ENCODE measurements at regions not wholly inside any gene's neighbourhood (a gene's known extent, or its start where the extent isn't known, plus 50 kb on each side); places are given as distances from the start of the nearest gene placed in this dataset.

- TF ChIP-seq EZH2 (IDR thresholded peaks at IDR 0.05; ENCODE audit: borderline replicate concordance, insufficient read depth, low read length, poor library complexity, severe bottlenecking), result no peak
- no peak for TF ChIP-seq RAD21 (conservative IDR thresholded peaks at IDR 0.05)
- TF ChIP-seq EP300 (conservative IDR thresholded peaks at IDR 0.05; ENCODE audit: poor library complexity, severe bottlenecking), result no peak
- no peak for TF ChIP-seq TAF1 (IDR thresholded peaks at IDR 0.05; ENCODE audit: low read depth)
- TF ChIP-seq POLR2AphosphoS5 (IDR thresholded peaks at IDR 0.05), result no peak
- no peak for TF ChIP-seq REST (IDR thresholded peaks at IDR 0.05; ENCODE audit: borderline replicate concordance)
- TF ChIP-seq SMC3 (conservative IDR thresholded peaks at IDR 0.05; ENCODE audit: poor library complexity), result no peak
- no peak for TF ChIP-seq CTCF (IDR thresholded peaks at IDR 0.05; ENCODE audit: poor library complexity, severe bottlenecking)
- no peak overlapping the region for H2AFZ ChIP-seq (ENCODE audit: low read depth, low read length)
- no peak overlapping the region for H3K27ac ChIP-seq (ENCODE audit: low read length)
- no peaks in the 10 kb centered on the region for H4K20me1 ChIP-seq (ENCODE audit: insufficient read depth)
- no peaks in the 10 kb centered on the region for H3K36me3 ChIP-seq (ENCODE audit: insufficient read depth, low read length)
- no peaks in the 10 kb centered on the region for H3K9me3 ChIP-seq (ENCODE audit: low read length)
- H3F3A ChIP-seq (ENCODE audit: insufficient read depth, low read length, poor library complexity, severe bottlenecking), result no peaks in the 10 kb centered on the region
- H3K9ac ChIP-seq (ENCODE audit: low read length), result no peak overlapping the region
- H3K27me3 ChIP-seq (ENCODE audit: insufficient read depth, low read depth, low read length), result no peaks in the 10 kb centered on the region
- H3K79me2 ChIP-seq (replicated peaks; ENCODE audit: insufficient read depth, low read length), result no peaks in the 10 kb centered on the region
- H3K9me2 ChIP-seq (ENCODE audit: insufficient read depth, low read length), result no peaks in the 10 kb centered on the region
- no peak overlapping the region for H3K4me3 ChIP-seq (ENCODE audit: low read length)
- H3K4me2 ChIP-seq (ENCODE audit: low read length), result no peak overlapping the region
These were observed 226.3 kb upstream of the GRIP1 start for GRCh38 chr12:66905201-66905600.

- TF ChIP-seq RAD21 (conservative IDR thresholded peaks at IDR 0.05), result no peak
- TF ChIP-seq SMC3 (conservative IDR thresholded peaks at IDR 0.05; ENCODE audit: poor library complexity), result no peak
- no peak for TF ChIP-seq CTCF (IDR thresholded peaks at IDR 0.05; ENCODE audit: poor library complexity, severe bottlenecking)
- no peak for TF ChIP-seq TAF1 (IDR thresholded peaks at IDR 0.05; ENCODE audit: low read depth)
- no peak for TF ChIP-seq REST (IDR thresholded peaks at IDR 0.05; ENCODE audit: borderline replicate concordance)
- H4K20me1 ChIP-seq (ENCODE audit: insufficient read depth), result no peaks in the 10 kb centered on the region
- H3K27ac ChIP-seq (ENCODE audit: low read length), result no peak overlapping the region
- H3K27me3 ChIP-seq (ENCODE audit: insufficient read depth, low read depth, low read length), result no peaks in the 10 kb centered on the region
- no peak overlapping the region for H2AFZ ChIP-seq (ENCODE audit: low read depth, low read length)
- H3K9ac ChIP-seq (ENCODE audit: low read length), result no peak overlapping the region
- H3F3A ChIP-seq (ENCODE audit: insufficient read depth, low read length, poor library complexity, severe bottlenecking), result no peaks in the 10 kb centered on the region
- no peaks in the 10 kb centered on the region for H3K9me3 ChIP-seq (ENCODE audit: low read length)
- no peaks in the 10 kb centered on the region for H3K79me2 ChIP-seq (replicated peaks; ENCODE audit: insufficient read depth, low read length)
- no peak overlapping the region for H3K4me3 ChIP-seq (ENCODE audit: low read length)
- no peaks in the 10 kb centered on the region for H3K36me3 ChIP-seq (ENCODE audit: insufficient read depth, low read length)
- H3K4me2 ChIP-seq (ENCODE audit: low read length), result no peak overlapping the region
- H3K9me2 ChIP-seq (ENCODE audit: insufficient read depth, low read length), result no peaks in the 10 kb centered on the region
These were observed 231.6 kb upstream of the GRIP1 start for GRCh38 chr12:66910366-66910974.
